Endothelial cell of umbilical vein (primary cell): ENCODE measurements at regions not wholly inside any gene's neighbourhood (a gene's known extent, or its start where the extent isn't known, plus 50 kb on each side); places are given as distances from the start of the nearest gene placed in this dataset.

Experiments used
- BruUV-seq: library from RNA; stranded (reverse); fragments of 400-500 nt; replicated peaks from 2 replicates; lab custom pipeline; 2021; lab: Mats Ljungman, UMichigan
- CTCF ChIA-PET: fragments of 300-600, 350-600 bp; sonication (Branson Sonifier 250); formaldehyde crosslinking; loops from one replicate; lab custom pipeline; 2021; ENCODE audit warnings: antibody characterized with exemption, inconsistent platforms; lab: Charles Lee
- POLR2A ChIA-PET: fragments of 300-600, 350-600 bp; sonication (Branson Sonifier 250); formaldehyde crosslinking; loops from one replicate; lab custom pipeline; 2021; ENCODE audit warnings: antibody characterized with exemption, inconsistent platforms; lab: Charles Lee
- DNase-seq: peaks from one replicate; pipeline ENCODE4 v3.0.0-alpha.2; 2011; ENCODE audit warnings: low read depth, low spot score
- FAIRE-seq: peaks from 2 replicates; lab custom pipeline; 2011; peaks lifted over from hg19 to GRCh38; lab: Jason Lieb, UNC
- H2AFZ ChIP-seq: 2 replicates; pipeline ENCODE4 v1.6.0; 2012; ENCODE audit warnings: low read depth, low read length, control low read depth, inconsistent platforms
- H3K27ac ChIP-seq: 2 replicates; pipeline ENCODE4 v1.5.1; 2011; ENCODE audit warnings: low read depth, mild to moderate bottlenecking, control low read depth, low read length, moderate library complexity; ENCODE audit not compliant: insufficient read depth
- H3K27me3 ChIP-seq, 2 experiments: 2 replicates each; pipeline versions ENCODE4 v1.6.0 to v1.6.1; 2011; ENCODE audit warnings: low read length in 2 of 2, mixed read lengths in 1 of 2; ENCODE audit not compliant: control insufficient read depth in 2 of 2, insufficient read depth in 2 of 2
- H3K36me3 ChIP-seq, 2 experiments: 2 replicates in 1 of 2; 3 replicates in 1 of 2; pipeline ENCODE4 v1.5.1; 2011; ENCODE audit warnings: low read length in 2 of 2, mild to moderate bottlenecking in 1 of 2, moderate library complexity in 1 of 2; ENCODE audit not compliant: control insufficient read depth in 2 of 2, insufficient read depth in 2 of 2; ENCODE audit errors: extremely low read depth in 1 of 2
- H3K4me1 ChIP-seq: 3 replicates; pipeline ENCODE4 v1.5.1; 2011; ENCODE audit warnings: mild to moderate bottlenecking, low read length; ENCODE audit not compliant: control insufficient read depth, insufficient read depth; ENCODE audit errors: extremely low read depth
- H3K4me2 ChIP-seq: 2 replicates; pipeline ENCODE4 v1.6.1; 2011; ENCODE audit warnings: low read length, control low read depth, mixed read lengths; ENCODE audit not compliant: insufficient read depth
- H3K4me3 ChIP-seq, 3 experiments: fragments of 200-600 bp in 1 of 3; sonication (generic), shearing (Covaris generic) in 1 of 3; replicated peaks in 1 of 3; 2 replicates each; pipeline ENCODE4 v1.5.1; 2011 to 2016; ENCODE audit warnings: control low read depth in 3 of 3, low read length in 3 of 3, mild to moderate bottlenecking in 2 of 3, inconsistent platforms in 1 of 3, low read depth in 1 of 3, moderate library complexity in 1 of 3; ENCODE audit not compliant: insufficient read depth in 1 of 3
- H3K79me2 ChIP-seq: 2 replicates; pipeline ENCODE4 v1.6.0; 2012; ENCODE audit warnings: low read length, inconsistent platforms; ENCODE audit not compliant: control insufficient read depth, insufficient read depth
- H3K9ac ChIP-seq: replicated peaks from 2 replicates; pipeline ENCODE3; 2011; ENCODE audit warnings: low read length, control low read depth; ENCODE audit not compliant: insufficient read depth; ENCODE audit errors: extremely low read depth
- H3K9me1 ChIP-seq: replicated peaks from 3 replicates; pipeline ENCODE4 v1.6.0; 2011; ENCODE audit warnings: mild to moderate bottlenecking, low read length; ENCODE audit not compliant: control insufficient read depth, insufficient read depth; ENCODE audit errors: extremely low read depth
- H3K9me3 ChIP-seq: replicated peaks from 2 replicates; pipeline ENCODE4 v1.5.1; 2012; ENCODE audit warnings: low read length, inconsistent platforms; ENCODE audit not compliant: control insufficient read depth, insufficient read depth
- H4K20me1 ChIP-seq: replicated peaks from 2 replicates; pipeline ENCODE3; 2011; ENCODE audit warnings: mild to moderate bottlenecking, low read length; ENCODE audit not compliant: control insufficient read depth, insufficient read depth; ENCODE audit errors: extremely low read depth
- CTCF ChIP-seq, 2 donors: IDR thresholded peaks; 1 replicate in 1 of 2; 2 replicates in 1 of 2; pipeline ENCODE4 v1.5.1; 2011; ENCODE audit warnings: low read length in 2 of 2, mild to moderate bottlenecking in 2 of 2, moderate library complexity in 2 of 2, control low read depth in 1 of 2, inconsistent platforms in 1 of 2, low read depth in 1 of 2; ENCODE audit not compliant: insufficient read depth in 1 of 2; ENCODE audit errors: extremely low read depth in 1 of 2
- EZH2 ChIP-seq: IDR thresholded peaks from 2 replicates; pipeline ENCODE4 v1.6.1; 2012; ENCODE audit warnings: borderline replicate concordance, low read depth, mild to moderate bottlenecking, moderate library complexity, low read length, inconsistent platforms; ENCODE audit not compliant: severe bottlenecking
- FOS ChIP-seq: IDR thresholded peaks from 2 replicates; pipeline ENCODE4 v1.6.1; 2011; ENCODE audit warnings: mild to moderate bottlenecking, low read length, moderate library complexity, borderline replicate concordance; ENCODE audit not compliant: insufficient read depth
- GATA2 ChIP-seq: IDR thresholded peaks from 2 replicates; pipeline ENCODE4 v1.7.0; 2011; ENCODE audit warnings: low read depth, mild to moderate bottlenecking, moderate library complexity, mixed read lengths, low read length; ENCODE audit not compliant: insufficient read length, insufficient read depth
- JUN ChIP-seq: IDR thresholded peaks from 2 replicates; pipeline ENCODE4 v1.6.1; 2011; ENCODE audit warnings: borderline replicate concordance, low read depth; ENCODE audit not compliant: insufficient read length, insufficient read depth
- MAX ChIP-seq: IDR thresholded peaks from 2 replicates; pipeline ENCODE4 v1.6.1; 2011; ENCODE audit not compliant: insufficient read depth, insufficient read length
- MYC ChIP-seq: IDR thresholded peaks from one replicate; pipeline ENCODE4 v1.6.1; 2011; ENCODE audit warnings: mild to moderate bottlenecking, low read depth, low read length
- POLR2A ChIP-seq: IDR thresholded peaks from 2 replicates; pipeline ENCODE4 v1.6.1; 2012; ENCODE audit warnings: low read depth, mild to moderate bottlenecking, control low read depth, low read length
- POLR2AphosphoS5 ChIP-seq: IDR thresholded peaks from 2 replicates; pipeline ENCODE4 v1.6.1; 2012; ENCODE audit warnings: low read depth, mild to moderate bottlenecking, control low read depth, low read length, moderate library complexity; ENCODE audit not compliant: insufficient read depth
- dilution Hi-C: fragments of 300-500 bp; cut with MboI; formaldehyde crosslinking; loops from one replicate; pipeline ENCODE4 v1.15.0; 2019; ENCODE audit warnings: low sequenced_read_pairs; ENCODE audit not compliant: extremely low pct_ligation_motif_present
- intact Hi-C: fragments of 100-400 bp; cut with micrococcal nuclease; formaldehyde crosslinking; loops from one replicate; pipeline ENCODE4 v1.10.0; 2022

- Histone ChIP-seq H3K36me3 (no peaks in the 10 kb centered on the region), H3K27ac (no peak overlapping the region), H3K9me3 (no peaks in the 10 kb centered on the region), H3K4me3 (no peak overlapping the region), H3K4me1 (no peaks in the 10 kb centered on the region), H3K27me3 (no peaks in the 10 kb centered on the region), H3K4me2 (no peak overlapping the region), H4K20me1 (no peaks in the 10 kb centered on the region), H3K9me1 (no peaks in the 10 kb centered on the region), H3K9ac (no peak overlapping the region), H2AFZ (no peak overlapping the region), H3K79me2 (no peaks in the 10 kb centered on the region)
- ChIA-PET POLR2A (no interaction called here), CTCF (no interaction called here)
- TF ChIP-seq GATA2, result no peak
- TF ChIP-seq EZH2, result no peak
- no peak for TF ChIP-seq MAX
- no peak for TF ChIP-seq FOS
- no peak for TF ChIP-seq MYC
- no peak for TF ChIP-seq POLR2A
- TF ChIP-seq CTCF (IDR thresholded peaks at IDR 0.05; ENCODE audit: extremely low read depth in 1 of 2, insufficient read depth in 1 of 2, low read depth in 1 of 2, low read length in 2 of 2), result no peak
- TF ChIP-seq POLR2AphosphoS5, result no peak
- no peak for TF ChIP-seq JUN
- no peak for DNase-seq
- intact Hi-C loops, result no loop called here
- dilution Hi-C loops, result no loop called here
- no peak for FAIRE-seq
- no TSS peak for BruUV-seq
Observed at GRCh38 chr6:120077489-120077888, 727.9 kb upstream of the MAN1A1 start.
